ENCODE measurements at regions not wholly inside any gene's neighbourhood (a gene's known extent, or its start where the extent isn't known, plus 50 kb on each side); places are given as distances from the start of the nearest gene placed in this dataset.

GRCh38 chr18:50465211-50466153 lies 90.6 kb downstream of the SKA1 start:
- TF ChIP-seq CTCF (conservative IDR thresholded peaks at IDR 0.05) (no peak), ZFX (IDR thresholded peaks at IDR 0.05) (no peak)
